ENCODE measurements at regions not wholly inside any gene's neighbourhood (a gene's known extent, or its start where the extent isn't known, plus 50 kb on each side); places are given as distances from the start of the nearest gene placed in this dataset.

DNA sequence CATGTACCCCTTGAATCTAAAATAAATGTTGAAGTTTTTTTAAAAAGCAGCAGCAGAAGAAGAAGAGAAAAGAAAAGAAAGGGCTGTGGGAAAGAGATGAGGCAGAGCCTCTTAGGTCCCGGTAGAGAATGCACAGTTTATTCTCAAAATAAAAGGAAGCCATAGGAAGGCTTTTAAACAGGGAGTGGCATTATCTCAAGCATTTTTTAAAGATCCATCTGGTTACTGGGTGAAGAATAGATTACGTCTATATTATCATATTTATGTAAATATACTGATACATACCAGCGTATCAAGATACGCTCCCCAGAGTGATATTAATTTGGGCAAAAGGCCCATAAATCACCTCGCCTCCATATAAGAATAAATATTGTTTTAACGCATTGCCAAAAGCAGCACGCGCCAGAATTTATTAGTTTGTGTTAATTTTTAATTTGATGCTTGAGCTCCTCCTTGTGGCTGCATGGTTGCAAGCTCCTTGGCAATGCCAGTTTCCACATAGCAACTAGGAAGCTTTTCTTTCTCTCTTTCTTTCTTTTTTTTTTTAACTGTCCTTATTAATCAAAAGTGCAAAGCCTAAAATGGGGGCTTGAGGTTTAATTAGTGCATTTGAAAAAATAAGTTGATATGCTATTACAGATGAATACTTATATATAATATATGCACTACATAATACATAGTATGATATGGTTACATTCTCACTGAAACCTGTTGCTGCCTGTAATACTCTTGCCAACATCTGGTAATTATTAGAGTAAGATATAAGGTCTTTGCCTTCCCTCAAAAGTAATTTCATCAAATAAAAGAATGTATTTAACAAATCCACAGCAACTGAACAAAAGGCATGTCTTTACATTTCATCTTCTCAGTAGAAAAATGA lies 242.8 kb upstream of the UBE2E2 start:
- TF ChIP-seq, protein P1, sequence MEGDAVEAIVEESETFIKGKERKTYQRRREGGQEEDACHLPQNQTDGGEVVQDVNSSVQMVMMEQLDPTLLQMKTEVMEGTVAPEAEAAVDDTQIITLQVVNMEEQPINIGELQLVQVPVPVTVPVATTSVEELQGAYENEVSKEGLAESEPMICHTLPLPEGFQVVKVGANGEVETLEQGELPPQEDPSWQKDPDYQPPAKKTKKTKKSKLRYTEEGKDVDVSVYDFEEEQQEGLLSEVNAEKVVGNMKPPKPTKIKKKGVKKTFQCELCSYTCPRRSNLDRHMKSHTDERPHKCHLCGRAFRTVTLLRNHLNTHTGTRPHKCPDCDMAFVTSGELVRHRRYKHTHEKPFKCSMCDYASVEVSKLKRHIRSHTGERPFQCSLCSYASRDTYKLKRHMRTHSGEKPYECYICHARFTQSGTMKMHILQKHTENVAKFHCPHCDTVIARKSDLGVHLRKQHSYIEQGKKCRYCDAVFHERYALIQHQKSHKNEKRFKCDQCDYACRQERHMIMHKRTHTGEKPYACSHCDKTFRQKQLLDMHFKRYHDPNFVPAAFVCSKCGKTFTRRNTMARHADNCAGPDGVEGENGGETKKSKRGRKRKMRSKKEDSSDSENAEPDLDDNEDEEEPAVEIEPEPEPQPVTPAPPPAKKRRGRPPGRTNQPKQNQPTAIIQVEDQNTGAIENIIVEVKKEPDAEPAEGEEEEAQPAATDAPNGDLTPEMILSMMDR (IDR thresholded peaks at IDR 0.05): peak; percentile 88
- TF ChIP-seq, protein P2, sequence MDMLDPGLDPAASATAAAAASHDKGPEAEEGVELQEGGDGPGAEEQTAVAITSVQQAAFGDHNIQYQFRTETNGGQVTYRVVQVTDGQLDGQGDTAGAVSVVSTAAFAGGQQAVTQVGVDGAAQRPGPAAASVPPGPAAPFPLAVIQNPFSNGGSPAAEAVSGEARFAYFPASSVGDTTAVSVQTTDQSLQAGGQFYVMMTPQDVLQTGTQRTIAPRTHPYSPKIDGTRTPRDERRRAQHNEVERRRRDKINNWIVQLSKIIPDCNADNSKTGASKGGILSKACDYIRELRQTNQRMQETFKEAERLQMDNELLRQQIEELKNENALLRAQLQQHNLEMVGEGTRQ (IDR thresholded peaks at IDR 0.05): no peak
- TF ChIP-seq ZC3H11A (IDR thresholded peaks at IDR 0.05) (no peak), EP300 (IDR thresholded peaks at IDR 0.05) (no peak), POLR2A (IDR thresholded peaks at IDR 0.05; ENCODE audit: low read length) (no peak), RFX5 (IDR thresholded peaks at IDR 0.05) (no peak), KDM1A (IDR thresholded peaks at IDR 0.05; ENCODE audit: low read depth) (no peak), TP53 (CRISPR knock-in tag; IDR thresholded peaks at IDR 0.05) (no peak), RAD21 (conservative IDR thresholded peaks at IDR 0.05 in 1 of 2, IDR thresholded peaks at IDR 0.05 in 1 of 2) (peak; percentile 82), JUNB (IDR thresholded peaks at IDR 0.05) (no peak), HDAC2 (IDR thresholded peaks at IDR 0.05) (no peak)
- TF ChIP-seq, protein P3, sequence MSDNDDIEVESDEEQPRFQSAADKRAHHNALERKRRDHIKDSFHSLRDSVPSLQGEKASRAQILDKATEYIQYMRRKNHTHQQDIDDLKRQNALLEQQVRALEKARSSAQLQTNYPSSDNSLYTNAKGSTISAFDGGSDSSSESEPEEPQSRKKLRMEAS (IDR thresholded peaks at IDR 0.05): no peak
- TF ChIP-seq, protein P4, sequence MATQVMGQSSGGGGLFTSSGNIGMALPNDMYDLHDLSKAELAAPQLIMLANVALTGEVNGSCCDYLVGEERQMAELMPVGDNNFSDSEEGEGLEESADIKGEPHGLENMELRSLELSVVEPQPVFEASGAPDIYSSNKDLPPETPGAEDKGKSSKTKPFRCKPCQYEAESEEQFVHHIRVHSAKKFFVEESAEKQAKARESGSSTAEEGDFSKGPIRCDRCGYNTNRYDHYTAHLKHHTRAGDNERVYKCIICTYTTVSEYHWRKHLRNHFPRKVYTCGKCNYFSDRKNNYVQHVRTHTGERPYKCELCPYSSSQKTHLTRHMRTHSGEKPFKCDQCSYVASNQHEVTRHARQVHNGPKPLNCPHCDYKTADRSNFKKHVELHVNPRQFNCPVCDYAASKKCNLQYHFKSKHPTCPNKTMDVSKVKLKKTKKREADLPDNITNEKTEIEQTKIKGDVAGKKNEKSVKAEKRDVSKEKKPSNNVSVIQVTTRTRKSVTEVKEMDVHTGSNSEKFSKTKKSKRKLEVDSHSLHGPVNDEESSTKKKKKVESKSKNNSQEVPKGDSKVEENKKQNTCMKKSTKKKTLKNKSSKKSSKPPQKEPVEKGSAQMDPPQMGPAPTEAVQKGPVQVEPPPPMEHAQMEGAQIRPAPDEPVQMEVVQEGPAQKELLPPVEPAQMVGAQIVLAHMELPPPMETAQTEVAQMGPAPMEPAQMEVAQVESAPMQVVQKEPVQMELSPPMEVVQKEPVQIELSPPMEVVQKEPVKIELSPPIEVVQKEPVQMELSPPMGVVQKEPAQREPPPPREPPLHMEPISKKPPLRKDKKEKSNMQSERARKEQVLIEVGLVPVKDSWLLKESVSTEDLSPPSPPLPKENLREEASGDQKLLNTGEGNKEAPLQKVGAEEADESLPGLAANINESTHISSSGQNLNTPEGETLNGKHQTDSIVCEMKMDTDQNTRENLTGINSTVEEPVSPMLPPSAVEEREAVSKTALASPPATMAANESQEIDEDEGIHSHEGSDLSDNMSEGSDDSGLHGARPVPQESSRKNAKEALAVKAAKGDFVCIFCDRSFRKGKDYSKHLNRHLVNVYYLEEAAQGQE (IDR thresholded peaks at IDR 0.05): no peak
